COLO668 (cell line): ENCODE measurements at regions not wholly inside any gene's neighbourhood (a gene's known extent, or its start where the extent isn't known, plus 50 kb on each side); places are given as distances from the start of the nearest gene placed in this dataset.

Experiments
- DNase-seq: peaks from one replicate; lab custom pipeline; 2025; ENCODE audit not compliant: unreplicated experiment; lab: John Stamatoyannopoulos, UW

- no peak for DNase-seq
Observed at GRCh38 chr12:124726596-124727263, 136.9 kb downstream of the SCARB1 start.

GRCh38 chr12:124725597-124726237 is 137.9 kb downstream of the SCARB1 start:
- no peak for DNase-seq

GRCh38 chr12:124725099-124725498 is 138.6 kb downstream of the SCARB1 start:
- DNase-seq, result no peak

GRCh38 chr12:124722878-124723277 is 140.8 kb downstream of the SCARB1 start:
- no peak for DNase-seq

DNA sequence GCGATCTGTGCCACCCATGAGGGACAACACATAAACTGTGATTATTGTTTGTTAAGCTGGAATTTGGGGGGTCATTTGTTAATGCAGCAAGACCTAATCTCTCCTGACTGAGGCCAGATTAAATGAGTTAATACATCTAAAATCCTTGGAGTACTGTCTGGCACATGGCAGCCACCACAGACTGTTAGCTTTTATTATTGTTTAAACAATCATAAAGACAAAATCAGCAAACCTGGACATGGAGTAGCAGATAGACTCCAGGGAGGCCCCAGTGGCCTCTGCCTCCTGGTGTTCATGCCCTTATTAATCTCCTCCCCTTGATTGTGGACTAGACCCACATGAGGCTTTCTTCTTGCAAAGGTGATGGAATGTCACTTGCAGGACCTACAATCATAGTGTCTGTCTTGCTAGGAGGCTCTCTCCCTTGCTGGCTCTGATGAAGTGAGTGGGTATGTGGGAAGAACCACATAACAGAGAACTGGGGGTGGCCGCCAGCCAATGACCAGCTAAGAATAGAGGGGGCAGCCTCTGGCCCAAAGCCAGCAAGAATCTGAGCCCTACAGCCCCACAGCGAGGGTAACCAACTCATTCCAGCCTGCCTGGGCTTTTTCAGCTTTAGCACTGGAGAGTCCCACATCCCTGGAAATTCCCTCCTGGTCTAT is 142.0 kb downstream of the SCARB1 start:
- DNase-seq, result no peak

GRCh38 chr12:124720681-124721500 is 142.8 kb downstream of the SCARB1 start:
- peak; percentile 92 for DNase-seq

- DNase-seq, result peak; percentile 78
Observed at GRCh38 chr12:124720004-124720680, 143.5 kb downstream of the SCARB1 start.

- DNase-seq, result no peak
Observed at GRCh38 chr12:124719231-124719630, 144.4 kb downstream of the SCARB1 start.

DNA sequence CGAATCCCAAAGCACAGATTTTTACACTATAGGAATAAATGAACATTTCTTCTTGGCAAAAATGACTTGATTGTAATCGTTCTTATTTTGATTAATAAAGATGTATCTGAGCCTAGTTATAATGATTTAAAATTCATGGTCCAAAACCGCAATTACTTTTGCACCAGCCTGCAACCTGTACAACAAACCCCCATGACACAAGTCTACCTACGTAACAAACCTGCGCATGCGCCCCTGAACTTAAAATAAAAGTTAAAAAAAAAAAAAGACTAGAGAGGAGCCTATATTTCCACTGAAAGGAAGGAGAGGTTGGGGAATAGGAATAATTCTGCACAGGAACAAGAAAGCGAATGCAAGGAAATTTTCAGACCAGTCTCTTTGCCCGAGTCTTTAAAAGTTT is 145.2 kb downstream of the SCARB1 start:
- DNase-seq, result no peak

DNA sequence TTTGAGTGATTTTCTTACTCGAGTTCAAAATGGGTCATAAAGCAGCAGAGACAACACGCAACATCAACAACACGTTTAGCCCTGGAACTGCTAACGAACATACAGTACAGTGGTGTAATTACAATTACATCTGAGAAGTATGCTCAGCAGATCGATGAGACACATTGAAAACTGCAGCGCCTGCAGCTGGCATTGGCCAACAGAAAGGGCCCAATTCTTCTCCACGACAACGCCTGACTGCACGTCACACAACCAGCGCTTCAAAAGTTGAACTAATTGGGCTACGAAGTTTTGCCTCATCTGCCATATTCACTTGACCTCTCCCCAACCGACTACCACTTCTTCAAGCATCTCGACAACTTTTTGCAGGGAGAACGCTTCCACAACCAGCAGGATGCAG is 145.6 kb downstream of the SCARB1 start:
- DNase-seq, result no peak

GRCh38 chr12:124717318-124717717 is 146.3 kb downstream of the SCARB1 start:
- DNase-seq, result no peak

- DNase-seq, result peak; percentile 92
Observed at GRCh38 chr12:124716208-124717130, 147.2 kb downstream of the SCARB1 start.

- DNase-seq, result peak; percentile 31
Observed at GRCh38 chr12:124715121-124715990, 147.9 kb upstream of the NCOR2 start.

- no peak for DNase-seq
Observed at GRCh38 chr12:124713436-124714082, 146.1 kb upstream of the NCOR2 start.

- no peak for DNase-seq
Observed at GRCh38 chr12:124713041-124713435, 145.6 kb upstream of the NCOR2 start.

DNA sequence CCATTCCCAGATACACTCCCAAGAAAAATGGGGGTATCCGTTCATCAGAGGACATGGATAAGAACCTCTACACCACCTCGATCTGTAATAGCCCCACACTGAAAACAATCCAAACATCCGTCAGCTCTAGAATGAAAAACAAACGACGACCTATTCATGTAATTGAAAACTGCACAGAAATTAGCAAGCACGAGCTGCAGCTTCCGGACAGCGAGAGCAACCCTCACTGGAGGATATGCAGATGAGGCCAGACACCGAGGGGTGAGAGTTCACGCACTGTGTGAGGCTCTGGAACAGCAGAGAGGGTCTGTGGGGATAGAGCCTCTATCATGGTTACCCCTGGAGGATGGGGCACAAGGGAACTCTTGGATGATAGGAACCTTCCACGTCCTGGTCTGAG is 143.9 kb upstream of the NCOR2 start:
- DNase-seq, result no peak

DNA sequence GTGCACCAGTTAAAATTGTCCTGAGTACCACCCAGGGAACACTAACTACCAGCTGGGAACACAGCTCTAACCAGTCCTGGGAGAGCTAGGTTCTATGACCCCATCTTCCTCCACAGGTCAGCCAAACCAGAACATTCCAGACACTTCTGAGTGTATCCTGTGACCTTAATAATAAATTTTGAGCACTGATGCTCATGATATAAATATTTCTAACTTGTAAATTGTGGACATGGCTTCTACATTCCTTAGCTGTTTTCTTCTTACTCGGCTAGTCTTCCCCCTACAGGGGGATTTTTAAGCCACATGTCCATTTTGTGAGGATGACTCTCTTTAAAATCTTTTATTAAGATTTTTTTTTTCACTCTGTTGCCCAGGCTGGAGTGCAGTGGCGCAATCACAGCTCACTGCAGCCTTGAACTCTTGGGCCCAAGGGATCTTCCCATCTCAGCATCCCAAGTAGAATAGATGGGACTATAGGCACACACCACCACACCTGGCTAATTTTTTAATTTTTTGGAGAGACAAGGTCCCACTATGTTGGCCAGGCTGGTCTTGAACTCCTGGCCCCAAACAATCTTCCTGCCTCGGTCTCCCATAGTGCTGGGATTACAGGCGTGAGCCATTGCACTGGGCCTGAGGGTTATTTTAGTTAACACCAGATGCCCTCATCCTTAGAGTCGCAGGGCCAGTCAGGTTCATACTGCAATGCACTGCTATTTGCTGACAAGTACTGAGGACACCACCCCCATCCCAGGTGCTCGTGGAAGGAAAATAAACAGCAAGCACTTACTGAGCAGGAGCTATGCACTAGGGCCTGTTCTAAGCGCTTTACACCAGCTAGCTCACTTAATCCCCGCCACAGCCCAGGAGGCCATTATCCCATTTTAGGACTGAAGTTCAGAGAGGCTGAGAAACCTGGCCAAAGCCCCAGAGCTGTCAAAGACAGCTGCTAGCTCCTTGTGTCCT is 142.6 kb upstream of the NCOR2 start:
- DNase-seq, result peak; percentile 57
